ENCODE measurements at regions not wholly inside any gene's neighbourhood (a gene's known extent, or its start where the extent isn't known, plus 50 kb on each side); places are given as distances from the start of the nearest gene placed in this dataset.
"Not testable (repeated sequence)": the region's sequence is repeated elsewhere in the genome, so short reads cannot be mapped to it uniquely, and the experiment has no call there.

GRCh38 chr2:136324966-136325365 lies 207.0 kb upstream of the CXCR4 start:
- no peak for DNase-seq (ENCODE audit: low read depth)

- DNase-seq (ENCODE audit: low read depth) = no peak
Measured at GRCh38 chr2:136323935-136324334, 206.0 kb upstream of the CXCR4 start.

GRCh38 chr2:136323195-136323594 lies 205.2 kb upstream of the CXCR4 start:
- DNase-seq (ENCODE audit: low read depth) = no peak

- no peak for DNase-seq (ENCODE audit: low read depth)
Measured at GRCh38 chr2:136322428-136322827, 204.5 kb upstream of the CXCR4 start.

GRCh38 chr2:136319651-136320050 lies 201.7 kb upstream of the CXCR4 start:
- DNase-seq (ENCODE audit: low read depth) = no peak

GRCh38 chr2:136319237-136319636 lies 201.3 kb upstream of the CXCR4 start:
- no peak for DNase-seq (ENCODE audit: low read depth)

- no peak for DNase-seq (ENCODE audit: low read depth)
Measured at GRCh38 chr2:136314240-136314639, 196.3 kb upstream of the CXCR4 start.

GRCh38 chr2:136312568-136312967 lies 194.6 kb upstream of the CXCR4 start:
- not testable (repeated sequence) for DNase-seq (ENCODE audit: low read depth)

- no peak for DNase-seq (ENCODE audit: low read depth)
Measured at GRCh38 chr2:136310797-136311603, 193.1 kb upstream of the CXCR4 start.

GRCh38 chr2:136310005-136310495 lies 192.1 kb upstream of the CXCR4 start:
- DNase-seq (ENCODE audit: low read depth) = no peak

- DNase-seq (ENCODE audit: low read depth) = no peak
Measured at GRCh38 chr2:136308611-136309010, 190.7 kb upstream of the CXCR4 start.

- no peak for DNase-seq (ENCODE audit: low read depth)
Measured at GRCh38 chr2:136306836-136307235, 188.9 kb upstream of the CXCR4 start.

- no peak for DNase-seq (ENCODE audit: low read depth)
Measured at GRCh38 chr2:136305517-136306192, 187.7 kb upstream of the CXCR4 start.

GRCh38 chr2:136301006-136301405 lies 183.1 kb upstream of the CXCR4 start:
- no peak for DNase-seq (ENCODE audit: low read depth)

GRCh38 chr2:136298631-136299030 lies 180.7 kb upstream of the CXCR4 start:
- no peak for DNase-seq (ENCODE audit: low read depth)

GRCh38 chr2:136297994-136298393 lies 180.0 kb upstream of the CXCR4 start:
- DNase-seq (ENCODE audit: low read depth) = no peak

GRCh38 chr2:136297312-136297711 lies 179.4 kb upstream of the CXCR4 start:
- DNase-seq (ENCODE audit: low read depth) = no peak

- no peak for DNase-seq (ENCODE audit: low read depth)
Measured at GRCh38 chr2:136295168-136295567, 177.2 kb upstream of the CXCR4 start.

GRCh38 chr2:136291871-136292270 lies 173.9 kb upstream of the CXCR4 start:
- no peak for DNase-seq (ENCODE audit: low read depth)

- no peak for DNase-seq (ENCODE audit: low read depth)
Measured at GRCh38 chr2:136290326-136290725, 172.4 kb upstream of the CXCR4 start.

GRCh38 chr2:136288249-136288648 lies 170.3 kb upstream of the CXCR4 start:
- DNase-seq (ENCODE audit: low read depth) = no peak

- no peak for DNase-seq (ENCODE audit: low read depth)
Measured at GRCh38 chr2:136286423-136286822, 168.5 kb upstream of the CXCR4 start.
